CD4-positive, alpha-beta T cell (primary cell): ENCODE measurements at regions not wholly inside any gene's neighbourhood (a gene's known extent, or its start where the extent isn't known, plus 50 kb on each side); places are given as distances from the start of the nearest gene placed in this dataset.

Experiments used
- ATAC-seq: fragments of 200-7000 bp; cut with Tn5 transposase; one replicate; pipeline ENCODE4 v1.10.0; 2022; ENCODE audit warnings: mild to moderate bottlenecking; ENCODE audit not compliant: poor library complexity
- CTCF ChIA-PET: fragments of 350-600 bp; sonication (Branson Sonifier 250); formaldehyde crosslinking; loops from one replicate; lab custom pipeline; 2021; ENCODE audit warnings: antibody characterized with exemption, inconsistent platforms; lab: Charles Lee
- POLR2A ChIA-PET: fragments of 350-600 bp; sonication (Branson Sonifier 250); formaldehyde crosslinking; loops from one replicate; lab custom pipeline; 2021; ENCODE audit warnings: antibody characterized with exemption, inconsistent platforms; lab: Charles Lee
- DNase-seq, 14 experiments: peaks; one replicate each; pipeline ENCODE4 v3.0.0-alpha.2; 2013 to 2020; ENCODE audit warnings: mixed read lengths in 2 of 14
- H3K27ac ChIP-seq, 2 donors: one replicate each; pipeline versions ENCODE4 v1.5.1 to v1.7.0; 2013; ENCODE audit warnings: low read length in 2 of 2, low read depth in 1 of 2, mild to moderate bottlenecking in 1 of 2
- H3K27me3 ChIP-seq, 2 experiments: 1 replicate in 1 of 2; 2 replicates in 1 of 2; pipeline versions ENCODE4 v1.6.1 to v1.7.0; 2013; ENCODE audit warnings: low read length in 2 of 2, control low read depth in 1 of 2, mild to moderate bottlenecking in 1 of 2, moderate library complexity in 1 of 2; ENCODE audit not compliant: insufficient read depth in 2 of 2, control insufficient read depth in 1 of 2
- H3K36me3 ChIP-seq: one replicate; pipeline ENCODE4 v1.6.1; 2013; ENCODE audit warnings: low read length, control low read depth; ENCODE audit not compliant: insufficient read depth
- H3K4me1 ChIP-seq: one replicate; pipeline ENCODE4 v1.6.1; 2013; ENCODE audit warnings: low read length, control low read depth; ENCODE audit not compliant: insufficient read depth
- H3K4me3 ChIP-seq: one replicate; pipeline ENCODE4 v1.5.1; 2013; ENCODE audit warnings: mild to moderate bottlenecking, low read length, moderate library complexity
- H3K9me3 ChIP-seq, 2 experiments: 1 replicate in 1 of 2; 2 replicates in 1 of 2; pipeline versions ENCODE4 v1.6.1 to v1.7.0; 2013; ENCODE audit warnings: low read length in 2 of 2, mild to moderate bottlenecking in 2 of 2, control low read depth in 1 of 2, moderate library complexity in 1 of 2; ENCODE audit not compliant: control insufficient read depth in 1 of 2, insufficient read depth in 1 of 2
- H3K27ac Mint-ChIP-seq: one replicate; pipeline ENCODE4 v1.8.0; 2020; ENCODE audit warnings: mixed read lengths
- H3K27me3 Mint-ChIP-seq: one replicate; pipeline ENCODE4 v1.8.0; 2021; ENCODE audit warnings: mixed read lengths
- H3K36me3 Mint-ChIP-seq: one replicate; pipeline ENCODE4 v1.8.0; 2021; ENCODE audit warnings: low read depth, mixed read lengths
- H3K4me1 Mint-ChIP-seq: one replicate; pipeline ENCODE4 v1.8.0; 2021; ENCODE audit warnings: low read depth, mixed read lengths
- H3K4me3 Mint-ChIP-seq: one replicate; pipeline ENCODE4 v1.8.0; 2020; ENCODE audit warnings: mild to moderate bottlenecking, mixed read lengths
- H3K9me3 Mint-ChIP-seq: one replicate; pipeline ENCODE4 v1.8.0; 2020; ENCODE audit warnings: mixed read lengths
- intact Hi-C, 2 experiments: fragments of 100-400 bp; cut with DNase I in 1 of 2; cut with micrococcal nuclease in 1 of 2; formaldehyde crosslinking; loops; one replicate each; pipeline versions ENCODE4 v1.15.1 to v1.9.0; 2023 to 2025; cut with DNase I, micrococcal nuclease
- TF ChIP-seq, protein P1 (sequence below): fragments of 200-600 bp; IDR thresholded peaks from one replicate; pipeline ENCODE4 v1.8.0; 2022; ENCODE audit warnings: antibody characterized with exemption, mild to moderate bottlenecking

- Histone ChIP-seq H3K27ac (no peak overlapping the region), H3K9me3 (peaks cover 0 to 7% of the 10 kb centered on the region in 2 experiments), H3K36me3 (no peaks in the 10 kb centered on the region), H3K27me3 (peaks cover 2 to 4% of the 10 kb centered on the region in 2 experiments), H3K4me1 (no peaks in the 10 kb centered on the region), H3K4me3 (no peak overlapping the region)
- ChIA-PET CTCF (no interaction called here), POLR2A (no interaction called here)
- Mint-ChIP-seq H3K9me3 (no peaks in the 10 kb centered on the region), H3K27ac (no peak overlapping the region), H3K4me3 (no peak overlapping the region), H3K4me1 (no peaks in the 10 kb centered on the region), H3K27me3 (peaks cover 15% of the 10 kb centered on the region), H3K36me3 (no peaks in the 10 kb centered on the region)
- intact Hi-C loops: no loop called here
- DNase-seq (no peak), ATAC-seq (no peak)
- TF ChIP-seq, protein P1, sequence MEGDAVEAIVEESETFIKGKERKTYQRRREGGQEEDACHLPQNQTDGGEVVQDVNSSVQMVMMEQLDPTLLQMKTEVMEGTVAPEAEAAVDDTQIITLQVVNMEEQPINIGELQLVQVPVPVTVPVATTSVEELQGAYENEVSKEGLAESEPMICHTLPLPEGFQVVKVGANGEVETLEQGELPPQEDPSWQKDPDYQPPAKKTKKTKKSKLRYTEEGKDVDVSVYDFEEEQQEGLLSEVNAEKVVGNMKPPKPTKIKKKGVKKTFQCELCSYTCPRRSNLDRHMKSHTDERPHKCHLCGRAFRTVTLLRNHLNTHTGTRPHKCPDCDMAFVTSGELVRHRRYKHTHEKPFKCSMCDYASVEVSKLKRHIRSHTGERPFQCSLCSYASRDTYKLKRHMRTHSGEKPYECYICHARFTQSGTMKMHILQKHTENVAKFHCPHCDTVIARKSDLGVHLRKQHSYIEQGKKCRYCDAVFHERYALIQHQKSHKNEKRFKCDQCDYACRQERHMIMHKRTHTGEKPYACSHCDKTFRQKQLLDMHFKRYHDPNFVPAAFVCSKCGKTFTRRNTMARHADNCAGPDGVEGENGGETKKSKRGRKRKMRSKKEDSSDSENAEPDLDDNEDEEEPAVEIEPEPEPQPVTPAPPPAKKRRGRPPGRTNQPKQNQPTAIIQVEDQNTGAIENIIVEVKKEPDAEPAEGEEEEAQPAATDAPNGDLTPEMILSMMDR: no peak
Observed at GRCh38 chr4:107519053-107519452, 201.0 kb downstream of the PAPSS1 start.

DNA sequence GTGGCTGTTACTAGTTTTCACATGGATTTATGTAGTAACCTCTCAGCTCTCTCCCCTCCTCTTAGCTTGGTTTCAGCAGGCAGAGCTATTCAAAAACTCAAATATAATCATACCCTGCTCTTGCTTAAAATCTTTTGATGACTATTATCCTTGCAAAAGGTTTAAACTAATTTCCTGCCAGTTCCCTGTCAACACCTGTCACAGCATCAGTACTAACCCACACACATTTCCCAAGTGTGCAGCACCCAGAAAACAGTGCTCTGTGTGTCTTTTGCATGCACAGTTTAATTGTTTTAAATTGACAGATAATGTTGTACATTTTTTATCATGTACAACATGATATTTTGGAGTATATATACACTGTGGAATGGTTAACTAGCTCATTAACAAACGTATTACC, 202.0 kb downstream of the PAPSS1 start:
- no peaks in the 10 kb centered on the region for H3K9me3 Mint-ChIP-seq
- no peak for DNase-seq
- H3K27ac Mint-ChIP-seq: no peak overlapping the region
- Histone ChIP-seq H3K4me1 (no peaks in the 10 kb centered on the region), H3K27ac (no peak overlapping the region), H3K9me3 (peaks cover 0 to 7% of the 10 kb centered on the region in 2 experiments), H3K27me3 (peaks cover 2 to 4% of the 10 kb centered on the region in 2 experiments), H3K36me3 (no peaks in the 10 kb centered on the region), H3K4me3 (no peak overlapping the region)
- ChIA-PET POLR2A (no interaction called here), CTCF (no interaction called here)
- no peak for ATAC-seq
- TF ChIP-seq, protein P1: no peak
- no peak overlapping the region for H3K4me3 Mint-ChIP-seq
- intact Hi-C loops: no loop called here
- peaks cover 11% of the 10 kb centered on the region for H3K27me3 Mint-ChIP-seq
- H3K36me3 Mint-ChIP-seq: no peaks in the 10 kb centered on the region
- no peaks in the 10 kb centered on the region for H3K4me1 Mint-ChIP-seq

DNA sequence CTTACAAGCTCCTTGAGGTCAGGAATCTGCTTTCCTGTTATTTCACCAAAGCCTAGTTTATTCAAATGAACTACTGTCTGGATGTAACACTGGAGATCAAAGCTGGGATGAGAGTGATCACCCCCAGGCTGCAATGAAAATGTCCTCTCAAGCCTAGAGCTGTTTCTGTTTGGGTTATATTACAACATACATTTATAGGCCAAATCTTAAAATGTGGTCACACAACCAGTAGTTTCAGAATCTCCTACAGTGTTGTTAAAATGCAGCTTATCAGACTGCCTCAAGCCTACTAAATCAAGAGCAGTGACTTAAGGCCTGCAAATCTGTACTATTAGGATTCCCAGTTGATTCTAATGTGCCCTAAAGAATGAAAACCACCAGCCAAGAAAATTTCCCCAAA, 207.5 kb downstream of the PAPSS1 start:
- Histone ChIP-seq H3K9me3 (peaks cover 0 to 7% of the 10 kb centered on the region in 2 experiments), H3K4me3 (no peak overlapping the region), H3K36me3 (no peaks in the 10 kb centered on the region), H3K27me3 (no peaks in the 10 kb centered on the region), H3K27ac (no peak overlapping the region), H3K4me1 (no peaks in the 10 kb centered on the region)
- H3K27ac Mint-ChIP-seq: no peak overlapping the region
- H3K4me3 Mint-ChIP-seq: no peak overlapping the region
- no peaks in the 10 kb centered on the region for H3K9me3 Mint-ChIP-seq
- TF ChIP-seq, protein P1: no peak
- H3K36me3 Mint-ChIP-seq: no peaks in the 10 kb centered on the region
- no peaks in the 10 kb centered on the region for H3K4me1 Mint-ChIP-seq
- intact Hi-C loops: no loop called here
- POLR2A ChIA-PET: no interaction called here
- peaks cover 6% of the 10 kb centered on the region for H3K27me3 Mint-ChIP-seq
- CTCF ChIA-PET: no interaction called here
- ATAC-seq: no peak
- no peak for DNase-seq
